ENCODE measurements at regions not wholly inside any gene's neighbourhood (a gene's known extent, or its start where the extent isn't known, plus 50 kb on each side); places are given as distances from the start of the nearest gene placed in this dataset.

DNA sequence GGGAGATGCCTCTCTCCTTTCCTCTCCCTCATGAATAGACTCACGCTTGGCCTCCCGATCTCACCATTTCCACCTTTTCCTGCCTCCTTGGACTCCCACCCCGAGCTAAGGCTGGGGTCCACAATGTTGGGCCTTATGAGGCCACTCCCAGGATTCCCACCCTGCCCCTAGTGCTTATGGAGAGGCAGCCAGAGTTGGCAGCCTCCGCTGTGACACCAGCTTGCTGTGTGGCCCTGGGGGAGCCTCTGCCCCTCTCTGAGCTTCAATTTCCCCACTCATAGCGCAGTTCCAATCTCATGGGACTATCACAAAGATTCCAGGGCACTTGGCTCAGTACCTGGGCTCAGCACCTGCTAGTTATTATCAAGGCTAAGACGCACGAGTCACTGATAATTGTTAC is 118.7 kb upstream of the WNT4 start:
- DNase-seq (ENCODE audit: low read depth), result no peak
- no peak overlapping the region for H3K4me3 ChIP-seq (ENCODE audit: low read depth, low read length)
- no peak for TF ChIP-seq CTCF (IDR thresholded peaks at IDR 0.05; ENCODE audit: insufficient read depth, low read length)

- DNase-seq (ENCODE audit: low read depth), result no peak
- no peak for TF ChIP-seq CTCF (IDR thresholded peaks at IDR 0.05; ENCODE audit: insufficient read depth, low read length)
- H3K4me3 ChIP-seq (ENCODE audit: low read depth, low read length), result no peak overlapping the region
Measured at GRCh38 chr1:22262583-22262982, 119.7 kb upstream of the WNT4 start.

DNA sequence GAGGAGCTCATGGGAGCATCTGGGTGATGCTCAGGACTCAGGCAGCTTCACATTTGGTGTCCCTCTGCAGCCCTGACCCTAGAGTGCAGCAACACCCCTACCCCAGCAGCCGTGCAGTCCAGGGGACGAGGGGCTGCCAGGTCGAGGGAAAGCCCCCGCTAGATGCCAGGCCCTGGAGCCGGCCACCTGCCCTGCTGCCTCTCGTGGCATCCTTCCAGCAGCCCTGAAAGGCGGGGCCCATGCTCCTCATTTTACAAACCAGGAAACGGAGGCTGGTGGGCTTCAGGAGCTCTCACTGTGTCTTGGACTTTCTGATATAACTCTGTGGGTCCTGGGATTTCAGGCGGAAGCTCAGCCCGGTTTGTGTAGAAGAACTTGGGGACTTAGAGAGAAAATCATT is 120.5 kb upstream of the WNT4 start:
- H3K4me3 ChIP-seq (ENCODE audit: low read depth, low read length), result no peak overlapping the region
- DNase-seq (ENCODE audit: low read depth), result no peak
- TF ChIP-seq CTCF (IDR thresholded peaks at IDR 0.05; ENCODE audit: insufficient read depth, low read length), result no peak

GRCh38 chr1:22264464-22265341 is 121.8 kb upstream of the WNT4 start:
- H3K4me3 ChIP-seq (ENCODE audit: low read depth, low read length), result no peak overlapping the region
- DNase-seq (ENCODE audit: low read depth), result no peak
- no peak for TF ChIP-seq CTCF (IDR thresholded peaks at IDR 0.05; ENCODE audit: insufficient read depth, low read length)

GRCh38 chr1:22266141-22266540 is 123.2 kb upstream of the WNT4 start:
- no peak for DNase-seq (ENCODE audit: low read depth)
- no peak for TF ChIP-seq CTCF (IDR thresholded peaks at IDR 0.05; ENCODE audit: insufficient read depth, low read length)
- no peak overlapping the region for H3K4me3 ChIP-seq (ENCODE audit: low read depth, low read length)

GRCh38 chr1:22267413-22268175 is 124.7 kb upstream of the WNT4 start:
- H3K4me3 ChIP-seq (ENCODE audit: low read depth, low read length), result no peak overlapping the region
- no peak for DNase-seq (ENCODE audit: low read depth)
- no peak for TF ChIP-seq CTCF (IDR thresholded peaks at IDR 0.05; ENCODE audit: insufficient read depth, low read length)

Measured in fibroblast of the aortic adventitia (primary cell).